ENCODE measurements at regions not wholly inside any gene's neighbourhood (a gene's known extent, or its start where the extent isn't known, plus 50 kb on each side); places are given as distances from the start of the nearest gene placed in this dataset.

GRCh38 chr21:35198565-35198964 lies 149.5 kb upstream of the RUNX1 start:
- no peak for TF ChIP-seq CTCF (IDR thresholded peaks at IDR 0.05; ENCODE audit: low read length)
- no peak for TF ChIP-seq EZH2 (optimal IDR thresholded peaks at IDR 0.05; ENCODE audit: low read depth, low read length)
